ENCODE measurements at regions not wholly inside any gene's neighbourhood (a gene's known extent, or its start where the extent isn't known, plus 50 kb on each side); places are given as distances from the start of the nearest gene placed in this dataset.

GRCh38 chr2:122469147-122469546 lies 713.7 kb downstream of the TSN start:
- TF ChIP-seq EZH2phosphoT487 (IDR thresholded peaks at IDR 0.05; ENCODE audit: insufficient read depth, low read depth) (no peak), EZH2 (IDR thresholded peaks at IDR 0.05; ENCODE audit: insufficient read depth, poor library complexity, severe bottlenecking) (no peak)
